ENCODE measurements at regions not wholly inside any gene's neighbourhood (a gene's known extent, or its start where the extent isn't known, plus 50 kb on each side); places are given as distances from the start of the nearest gene placed in this dataset.

GRCh38 chr10:3271354-3272115 is 99.0 kb upstream of the PITRM1 start:
- no peaks in the 10 kb centered on the region for H3K4me1 Mint-ChIP-seq (ENCODE audit: low read depth)
- peaks cover 40% of the 10 kb centered on the region for H3K27me3 Mint-ChIP-seq
- peaks cover 5% of the 10 kb centered on the region for H3K9me3 Mint-ChIP-seq (ENCODE audit: low read depth)

GRCh38 chr10:3270577-3271316 is 98.2 kb upstream of the PITRM1 start:
- H3K27ac Mint-ChIP-seq, result no peak overlapping the region
- H3K4me1 Mint-ChIP-seq (ENCODE audit: low read depth), result no peaks in the 10 kb centered on the region
- H3K27me3 Mint-ChIP-seq, result peaks cover 39% of the 10 kb centered on the region
- no peak for TF ChIP-seq CTCF (IDR thresholded peaks at IDR 0.05; ENCODE audit: unreplicated experiment)
- no peak for DNase-seq (ENCODE audit: low spot score, unreplicated experiment)
- H3K4me3 Mint-ChIP-seq (ENCODE audit: low read depth), result no peak overlapping the region
- H3K36me3 Mint-ChIP-seq (ENCODE audit: insufficient read depth), result no peaks in the 10 kb centered on the region
- H3K9me3 Mint-ChIP-seq (ENCODE audit: low read depth), result peaks cover 3% of the 10 kb centered on the region

More at GRCh38 chr10:3271354-3272115, 99.0 kb upstream of the PITRM1 start:
- TF ChIP-seq CTCF (IDR thresholded peaks at IDR 0.05; ENCODE audit: unreplicated experiment), result no peak
- H3K36me3 Mint-ChIP-seq (ENCODE audit: insufficient read depth), result no peaks in the 10 kb centered on the region
- H3K27ac Mint-ChIP-seq, result no peak overlapping the region
- no peak for DNase-seq (ENCODE audit: low spot score, unreplicated experiment)
- H3K4me3 Mint-ChIP-seq (ENCODE audit: low read depth), result no peak overlapping the region

- peaks cover 25% of the 10 kb centered on the region for H3K27me3 Mint-ChIP-seq
- peaks cover 3% of the 10 kb centered on the region for H3K4me1 Mint-ChIP-seq (ENCODE audit: low read depth)
- H3K4me3 Mint-ChIP-seq (ENCODE audit: low read depth), result no peak overlapping the region
- H3K27ac Mint-ChIP-seq, result no peak overlapping the region
- H3K36me3 Mint-ChIP-seq (ENCODE audit: insufficient read depth), result no peaks in the 10 kb centered on the region
- no peak for DNase-seq (ENCODE audit: low spot score, unreplicated experiment)
- TF ChIP-seq CTCF (IDR thresholded peaks at IDR 0.05; ENCODE audit: unreplicated experiment), result no peak
- H3K9me3 Mint-ChIP-seq (ENCODE audit: low read depth), result no peaks in the 10 kb centered on the region
Observed at GRCh38 chr10:3268025-3268424, 95.4 kb upstream of the PITRM1 start.

GRCh38 chr10:3265088-3265487 is 92.5 kb upstream of the PITRM1 start:
- Mint-ChIP-seq H3K4me1 (ENCODE audit: low read depth) (peaks cover 5% of the 10 kb centered on the region), H3K27ac (no peak overlapping the region), H3K9me3 (ENCODE audit: low read depth) (peaks cover 5% of the 10 kb centered on the region), H3K36me3 (ENCODE audit: insufficient read depth) (no peaks in the 10 kb centered on the region), H3K27me3 (peaks cover 8% of the 10 kb centered on the region), H3K4me3 (ENCODE audit: low read depth) (no peak overlapping the region)
- no peak for TF ChIP-seq CTCF (IDR thresholded peaks at IDR 0.05; ENCODE audit: unreplicated experiment)
- no peak for DNase-seq (ENCODE audit: low spot score, unreplicated experiment)

GRCh38 chr10:3264161-3264761 is 91.7 kb upstream of the PITRM1 start:
- no peak for TF ChIP-seq CTCF (IDR thresholded peaks at IDR 0.05; ENCODE audit: unreplicated experiment)
- no peaks in the 10 kb centered on the region for H3K36me3 Mint-ChIP-seq (ENCODE audit: insufficient read depth)
- no peak overlapping the region for H3K4me3 Mint-ChIP-seq (ENCODE audit: low read depth)
- H3K9me3 Mint-ChIP-seq (ENCODE audit: low read depth), result peaks cover 5% of the 10 kb centered on the region
- H3K4me1 Mint-ChIP-seq (ENCODE audit: low read depth), result peaks cover 5% of the 10 kb centered on the region
- no peak overlapping the region for H3K27ac Mint-ChIP-seq
- no peak for DNase-seq (ENCODE audit: low spot score, unreplicated experiment)
- H3K27me3 Mint-ChIP-seq, result peaks cover 8% of the 10 kb centered on the region
